GM12872 (cell line): ENCODE measurements at regions not wholly inside any gene's neighbourhood (a gene's known extent, or its start where the extent isn't known, plus 50 kb on each side); places are given as distances from the start of the nearest gene placed in this dataset.

Experiments
- TF ChIP-seq, protein P1 (sequence below): IDR thresholded peaks from 3 replicates; pipeline ENCODE4 v1.5.1; 2011; ENCODE audit warnings: low read depth, mild to moderate bottlenecking, low read length, moderate library complexity; ENCODE audit not compliant: insufficient read depth

DNA sequence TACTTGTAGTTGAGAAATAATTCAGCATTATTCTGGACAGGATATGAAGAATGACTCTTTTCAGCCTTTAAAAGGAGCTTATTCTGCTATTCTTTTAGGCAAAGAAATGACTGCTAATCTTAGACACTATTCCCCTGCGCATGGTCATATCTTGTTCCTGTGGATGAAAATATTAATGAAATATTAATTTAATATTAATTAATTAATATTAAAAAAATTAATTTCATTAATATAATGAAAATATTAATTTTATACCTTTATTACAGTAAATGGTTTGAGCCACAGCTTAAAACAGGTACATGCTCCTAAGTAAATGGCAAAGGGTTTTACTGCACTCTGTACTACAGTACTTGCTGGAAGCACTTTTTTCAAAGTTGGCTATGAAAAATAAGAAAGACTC is 890.1 kb upstream of the PIK3C3 start:
- TF ChIP-seq, protein P1, sequence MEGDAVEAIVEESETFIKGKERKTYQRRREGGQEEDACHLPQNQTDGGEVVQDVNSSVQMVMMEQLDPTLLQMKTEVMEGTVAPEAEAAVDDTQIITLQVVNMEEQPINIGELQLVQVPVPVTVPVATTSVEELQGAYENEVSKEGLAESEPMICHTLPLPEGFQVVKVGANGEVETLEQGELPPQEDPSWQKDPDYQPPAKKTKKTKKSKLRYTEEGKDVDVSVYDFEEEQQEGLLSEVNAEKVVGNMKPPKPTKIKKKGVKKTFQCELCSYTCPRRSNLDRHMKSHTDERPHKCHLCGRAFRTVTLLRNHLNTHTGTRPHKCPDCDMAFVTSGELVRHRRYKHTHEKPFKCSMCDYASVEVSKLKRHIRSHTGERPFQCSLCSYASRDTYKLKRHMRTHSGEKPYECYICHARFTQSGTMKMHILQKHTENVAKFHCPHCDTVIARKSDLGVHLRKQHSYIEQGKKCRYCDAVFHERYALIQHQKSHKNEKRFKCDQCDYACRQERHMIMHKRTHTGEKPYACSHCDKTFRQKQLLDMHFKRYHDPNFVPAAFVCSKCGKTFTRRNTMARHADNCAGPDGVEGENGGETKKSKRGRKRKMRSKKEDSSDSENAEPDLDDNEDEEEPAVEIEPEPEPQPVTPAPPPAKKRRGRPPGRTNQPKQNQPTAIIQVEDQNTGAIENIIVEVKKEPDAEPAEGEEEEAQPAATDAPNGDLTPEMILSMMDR = no peak

DNA sequence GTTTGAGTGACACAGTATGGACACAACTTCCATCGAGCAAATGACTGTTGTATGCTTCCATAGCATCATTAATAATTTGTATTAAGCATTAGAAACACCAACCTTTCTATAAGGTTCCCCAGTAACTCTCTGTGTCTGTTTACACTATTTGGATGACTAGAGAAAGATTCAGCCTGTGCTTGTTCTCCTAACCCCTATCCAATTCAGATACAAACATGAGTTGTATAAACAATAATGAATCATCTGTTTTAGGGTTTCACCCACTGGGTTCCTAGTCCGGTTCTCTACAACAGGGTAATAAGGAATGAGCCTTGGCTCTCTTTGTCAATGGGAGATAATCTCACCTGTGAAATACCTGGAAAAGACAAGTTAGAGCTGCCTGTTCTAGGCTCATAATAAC is 894.1 kb upstream of the PIK3C3 start:
- TF ChIP-seq, protein P1 = no peak

DNA sequence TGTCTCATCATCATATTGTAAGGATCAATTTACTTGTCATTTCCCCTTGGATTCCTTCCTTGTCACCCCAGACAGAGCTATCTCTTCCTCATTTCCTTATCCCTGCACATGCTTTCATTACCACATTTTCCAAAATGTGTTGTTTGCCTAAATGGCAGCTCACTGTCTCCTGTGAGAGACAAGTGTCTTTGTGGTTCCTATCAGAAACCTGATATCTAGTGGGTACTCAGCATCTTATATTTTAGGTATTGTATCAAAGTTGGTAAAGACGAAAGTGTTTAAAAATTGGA is 896.0 kb upstream of the PIK3C3 start:
- TF ChIP-seq, protein P1 = no peak

DNA sequence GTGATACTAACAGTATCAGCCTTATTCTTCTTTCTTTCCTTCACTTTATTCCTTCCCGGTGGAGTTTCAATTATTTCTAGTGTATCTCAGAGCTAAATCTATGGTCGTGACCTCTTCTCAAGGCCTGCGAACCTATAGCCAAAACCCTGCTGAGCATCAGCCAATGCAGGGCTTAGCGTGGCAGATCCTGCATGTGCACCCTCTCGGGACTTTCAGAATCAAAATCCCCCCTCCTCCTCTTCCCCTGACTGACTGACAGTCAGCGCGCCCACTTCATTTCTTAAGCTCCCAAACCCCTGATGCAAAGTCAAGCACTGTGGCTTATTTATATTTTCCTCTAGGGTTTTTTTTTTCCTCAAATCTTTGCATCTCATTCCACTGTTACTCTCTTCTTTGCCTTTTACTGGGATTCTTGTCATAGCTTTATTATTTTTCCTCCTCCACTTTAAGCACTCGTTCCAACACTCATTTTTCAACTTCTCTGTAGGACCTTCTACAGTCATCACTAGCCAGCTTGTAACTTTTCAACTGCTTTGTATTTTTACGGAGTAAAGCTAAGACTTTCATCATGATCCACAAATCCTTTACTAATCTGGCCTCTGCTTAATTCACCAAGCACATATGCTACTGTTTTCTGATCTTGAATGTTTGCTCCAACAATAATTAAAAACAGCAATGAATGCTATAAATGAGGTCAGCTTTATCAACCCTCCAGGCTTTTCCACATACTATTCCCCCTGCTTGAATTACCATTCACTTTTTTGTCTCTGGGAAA is 896.5 kb upstream of the PIK3C3 start:
- TF ChIP-seq, protein P1 = no peak

DNA sequence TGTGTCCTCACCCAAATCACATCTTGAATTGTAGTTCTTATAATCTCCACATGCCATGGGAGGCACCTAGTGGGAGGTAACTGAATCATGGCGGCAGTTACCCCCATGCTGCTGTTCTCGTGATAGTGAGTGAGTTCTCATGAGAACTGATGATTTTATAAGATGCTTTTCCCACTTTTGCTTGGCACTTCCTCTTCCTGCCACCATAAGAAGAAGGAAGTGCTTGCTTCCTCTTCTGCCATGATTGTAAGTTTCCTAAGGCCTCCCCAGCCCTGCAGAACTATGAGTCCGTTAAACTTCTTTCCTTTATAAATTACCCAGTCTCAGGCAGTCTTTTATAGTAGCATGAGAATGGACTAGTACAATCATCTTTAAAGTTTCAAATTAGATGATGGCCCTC is 902.4 kb upstream of the PIK3C3 start:
- TF ChIP-seq, protein P1 = no peak

DNA sequence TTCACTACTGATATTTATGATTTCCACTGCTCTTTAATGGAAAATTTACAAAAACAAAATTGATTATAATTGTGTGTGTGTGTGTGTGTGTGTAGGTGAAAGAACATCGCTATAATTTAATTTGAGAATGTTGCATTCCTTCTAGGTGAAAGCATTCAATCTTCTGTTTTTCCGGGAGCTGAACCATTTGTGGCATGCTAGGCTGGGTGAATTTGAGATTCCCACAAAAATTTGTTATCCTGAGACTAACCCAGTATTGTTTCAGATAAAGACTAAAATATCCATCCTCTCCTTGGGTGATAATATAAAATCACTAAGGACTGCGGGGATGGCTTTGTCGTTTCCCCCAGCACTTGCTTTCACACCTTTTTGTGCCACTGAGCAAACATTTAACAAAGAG is 911.2 kb upstream of the PIK3C3 start:
- TF ChIP-seq, protein P1 = no peak

DNA sequence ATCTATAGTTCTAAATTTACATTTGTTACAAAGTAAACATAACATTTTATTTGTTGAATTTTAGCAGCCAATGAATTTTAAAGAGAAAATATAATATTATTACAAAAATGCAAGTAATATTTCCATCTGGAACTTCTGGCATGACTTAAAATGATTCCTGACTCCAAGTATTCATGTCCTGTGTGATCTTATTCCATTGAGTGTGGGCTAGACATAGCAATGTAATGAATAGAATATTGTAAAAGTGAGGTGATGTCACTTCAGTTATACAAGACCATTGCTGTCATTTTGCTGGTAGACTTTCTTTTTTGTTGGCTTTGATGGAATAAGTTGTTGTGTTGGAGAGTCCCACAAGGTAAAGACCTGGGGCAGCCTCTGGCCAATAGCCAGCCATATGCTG is 912.2 kb upstream of the PIK3C3 start:
- TF ChIP-seq, protein P1 = no peak
